GM19395 (cell line): ENCODE measurements at regions not wholly inside any gene's neighbourhood (a gene's known extent, or its start where the extent isn't known, plus 50 kb on each side); places are given as distances from the start of the nearest gene placed in this dataset.

ENCODE experiments used
- ATAC-seq: cut with Tn5 transposase; IDR thresholded peaks from one replicate; pipeline ENCODE4 v1.9.1; 2021; ENCODE audit warnings: mild to moderate bottlenecking, moderate library complexity; ENCODE audit not compliant: unreplicated experiment

DNA sequence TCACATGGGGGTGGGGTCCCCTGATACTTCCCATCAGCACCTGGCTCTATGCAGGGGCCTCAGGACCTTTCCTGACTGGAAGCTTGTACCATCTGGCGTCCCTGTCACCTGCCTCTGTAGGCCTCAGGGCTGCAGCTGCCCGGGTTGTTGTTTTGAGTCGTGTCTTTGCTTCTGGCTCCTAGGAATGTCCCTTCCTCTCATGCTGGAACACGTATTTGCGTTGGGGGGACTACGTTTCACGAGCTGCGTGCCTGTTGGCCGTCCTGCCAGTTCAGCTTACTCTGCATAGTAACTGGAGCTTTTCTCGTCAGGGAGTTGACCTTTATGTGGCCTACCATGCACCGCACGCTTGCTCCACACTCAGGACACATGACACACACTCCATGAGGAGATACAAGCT, 54.9 kb upstream of the IRX4 start:
- ATAC-seq = no peak

GRCh38 chr5:1936901-1937300, 54.2 kb upstream of the IRX4 start:
- ATAC-seq = no peak

GRCh38 chr5:1936413-1936812, 53.7 kb upstream of the IRX4 start:
- ATAC-seq = no peak

DNA sequence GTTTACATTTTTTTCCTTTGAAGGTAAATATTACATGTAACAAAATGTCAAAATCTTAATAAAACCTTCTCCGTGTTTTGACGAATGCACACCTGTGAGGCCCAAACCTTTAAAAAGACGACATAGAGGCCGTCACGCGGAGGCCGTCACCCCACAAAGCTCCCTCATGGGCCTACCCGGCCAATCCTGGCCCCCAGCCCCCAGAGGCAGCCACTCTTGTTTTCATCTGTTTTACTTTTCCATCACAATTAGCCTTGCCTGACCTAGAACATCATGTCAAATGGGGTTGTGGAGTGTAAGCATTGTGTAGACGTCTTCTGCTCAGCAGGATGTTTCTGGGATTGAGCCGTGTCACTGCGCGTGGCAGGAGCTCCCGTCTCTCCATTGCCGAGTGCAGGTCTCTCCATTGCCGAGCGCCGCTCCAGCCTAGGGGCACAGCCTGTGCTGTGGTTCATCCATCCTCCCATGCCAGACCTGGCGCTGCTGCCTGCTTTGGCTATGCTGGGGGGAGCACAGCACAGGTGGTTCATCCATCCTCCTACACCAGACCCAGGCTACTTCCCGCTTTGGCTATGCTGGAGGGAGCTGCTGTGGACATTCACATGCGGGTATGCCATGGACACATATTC, 52.2 kb upstream of the IRX4 start:
- no peak for ATAC-seq

GRCh38 chr5:1934056-1934394, 51.3 kb upstream of the IRX4 start:
- no peak for ATAC-seq

GRCh38 chr5:1933364-1934055, 50.8 kb upstream of the IRX4 start:
- ATAC-seq = no peak
